ENCODE measurements at regions not wholly inside any gene's neighbourhood (a gene's known extent, or its start where the extent isn't known, plus 50 kb on each side); places are given as distances from the start of the nearest gene placed in this dataset.

GRCh38 chr1:91091812-91092211 lies 70.0 kb upstream of the ZNF644 start:
- ChIA-PET CTCF (ENCODE audit: low intra/inter-chr PET ratio) (no interaction called here), POLR2A (interaction anchor here (0.6 kb wide), 1 partner anchor 189 kb away, joined by 3 read pairs; no protein-coding TSS in a partner anchor)
- Histone ChIP-seq H3K9ac (ENCODE audit: insufficient read depth in 1 of 2, low read depth in 2 of 2, low read length in 2 of 2) (no peak overlapping the region), H2AFZ (ENCODE audit: low read depth, low read length) (no peak overlapping the region), H3K27me3 (ENCODE audit: control insufficient read depth in 2 of 2, insufficient read depth in 2 of 2, low read length in 2 of 2) (no peaks in the 10 kb centered on the region), H4K20me1 (replicated peaks; ENCODE audit: control insufficient read depth, insufficient read depth, low read length) (no peaks in the 10 kb centered on the region), H3K4me3 (no peak overlapping the region), H3K4me1 (replicated peaks in 1 of 2; ENCODE audit: control insufficient read depth in 2 of 2, insufficient read depth in 2 of 2, low read length in 2 of 2) (no peaks in the 10 kb centered on the region), H3K9me3 (replicated peaks; ENCODE audit: control insufficient read depth, insufficient read depth, low read depth, low read length) (no peaks in the 10 kb centered on the region), H3K27ac (ENCODE audit: extremely low read depth, low read depth, low read length) (no peak overlapping the region), H3K4me2 (ENCODE audit: insufficient read depth, low read length) (no peak overlapping the region), H3K9me1 (ENCODE audit: control insufficient read depth, insufficient read depth, low read length) (no peaks in the 10 kb centered on the region), H3K79me2 (ENCODE audit: control insufficient read depth, insufficient read depth, low read length) (no peaks in the 10 kb centered on the region), H3K36me3 (ENCODE audit: control insufficient read depth, insufficient read depth, low read length) (no peaks in the 10 kb centered on the region)
- in situ Hi-C loops (cut with MboI): no loop called here
- FAIRE-seq (no peak), DNase-seq (ENCODE audit: extremely low read depth in 1 of 4, low spot score in 3 of 4) (no peak), ATAC-seq (no peak)
- intact Hi-C loops (cut with micrococcal nuclease): no loop called here
- WGBS (ENCODE audit: insufficient coverage, low coverage, missing lambda C conversion rate): 1% methylated on average over 7 of the region's 7 CpGs
- no peak for TF ChIP-seq IFI16 (CRISPR knock-in tag; IDR thresholded peaks at IDR 0.05)
- TF ChIP-seq, protein P1, sequence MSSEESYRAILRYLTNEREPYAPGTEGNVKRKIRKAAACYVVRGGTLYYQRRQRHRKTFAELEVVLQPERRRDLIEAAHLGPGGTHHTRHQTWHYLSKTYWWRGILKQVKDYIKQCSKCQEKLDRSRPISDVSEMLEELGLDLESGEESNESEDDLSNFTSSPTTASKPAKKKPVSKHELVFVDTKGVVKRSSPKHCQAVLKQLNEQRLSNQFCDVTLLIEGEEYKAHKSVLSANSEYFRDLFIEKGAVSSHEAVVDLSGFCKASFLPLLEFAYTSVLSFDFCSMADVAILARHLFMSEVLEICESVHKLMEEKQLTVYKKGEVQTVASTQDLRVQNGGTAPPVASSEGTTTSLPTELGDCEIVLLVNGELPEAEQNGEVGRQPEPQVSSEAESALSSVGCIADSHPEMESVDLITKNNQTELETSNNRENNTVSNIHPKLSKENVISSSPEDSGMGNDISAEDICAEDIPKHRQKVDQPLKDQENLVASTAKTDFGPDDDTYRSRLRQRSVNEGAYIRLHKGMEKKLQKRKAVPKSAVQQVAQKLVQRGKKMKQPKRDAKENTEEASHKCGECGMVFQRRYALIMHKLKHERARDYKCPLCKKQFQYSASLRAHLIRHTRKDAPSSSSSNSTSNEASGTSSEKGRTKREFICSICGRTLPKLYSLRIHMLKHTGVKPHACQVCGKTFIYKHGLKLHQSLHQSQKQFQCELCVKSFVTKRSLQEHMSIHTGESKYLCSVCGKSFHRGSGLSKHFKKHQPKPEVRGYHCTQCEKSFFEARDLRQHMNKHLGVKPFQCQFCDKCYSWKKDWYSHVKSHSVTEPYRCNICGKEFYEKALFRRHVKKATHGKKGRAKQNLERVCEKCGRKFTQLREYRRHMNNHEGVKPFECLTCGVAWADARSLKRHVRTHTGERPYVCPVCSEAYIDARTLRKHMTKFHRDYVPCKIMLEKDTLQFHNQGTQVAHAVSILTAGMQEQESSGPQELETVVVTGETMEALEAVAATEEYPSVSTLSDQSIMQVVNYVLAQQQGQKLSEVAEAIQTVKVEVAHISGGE (CRISPR knock-in tag; IDR thresholded peaks at IDR 0.05): no peak
- no peak for TF ChIP-seq ATF7 (IDR thresholded peaks at IDR 0.05)
- no peak for TF ChIP-seq ZBTB7A (IDR thresholded peaks at IDR 0.05; ENCODE audit: borderline replicate concordance, control insufficient read depth, low read depth, low read length)
- no peak for TF ChIP-seq ZNF41 (CRISPR knock-in tag; conservative IDR thresholded peaks at IDR 0.05)
- TF ChIP-seq, protein P2, sequence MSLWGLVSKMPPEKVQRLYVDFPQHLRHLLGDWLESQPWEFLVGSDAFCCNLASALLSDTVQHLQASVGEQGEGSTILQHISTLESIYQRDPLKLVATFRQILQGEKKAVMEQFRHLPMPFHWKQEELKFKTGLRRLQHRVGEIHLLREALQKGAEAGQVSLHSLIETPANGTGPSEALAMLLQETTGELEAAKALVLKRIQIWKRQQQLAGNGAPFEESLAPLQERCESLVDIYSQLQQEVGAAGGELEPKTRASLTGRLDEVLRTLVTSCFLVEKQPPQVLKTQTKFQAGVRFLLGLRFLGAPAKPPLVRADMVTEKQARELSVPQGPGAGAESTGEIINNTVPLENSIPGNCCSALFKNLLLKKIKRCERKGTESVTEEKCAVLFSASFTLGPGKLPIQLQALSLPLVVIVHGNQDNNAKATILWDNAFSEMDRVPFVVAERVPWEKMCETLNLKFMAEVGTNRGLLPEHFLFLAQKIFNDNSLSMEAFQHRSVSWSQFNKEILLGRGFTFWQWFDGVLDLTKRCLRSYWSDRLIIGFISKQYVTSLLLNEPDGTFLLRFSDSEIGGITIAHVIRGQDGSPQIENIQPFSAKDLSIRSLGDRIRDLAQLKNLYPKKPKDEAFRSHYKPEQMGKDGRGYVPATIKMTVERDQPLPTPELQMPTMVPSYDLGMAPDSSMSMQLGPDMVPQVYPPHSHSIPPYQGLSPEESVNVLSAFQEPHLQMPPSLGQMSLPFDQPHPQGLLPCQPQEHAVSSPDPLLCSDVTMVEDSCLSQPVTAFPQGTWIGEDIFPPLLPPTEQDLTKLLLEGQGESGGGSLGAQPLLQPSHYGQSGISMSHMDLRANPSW (CRISPR knock-in tag; IDR thresholded peaks at IDR 0.05): no peak
- TF ChIP-seq JUND (IDR thresholded peaks at IDR 0.05; ENCODE audit: borderline replicate concordance, low read depth, low read length): no peak
- TF ChIP-seq JUND (tag; IDR thresholded peaks at IDR 0.05; ENCODE audit: borderline replicate concordance, low read depth, low read length): no peak
- no peak for TF ChIP-seq EZH2 (IDR thresholded peaks at IDR 0.05; ENCODE audit: borderline replicate concordance, low read depth, low read length)
- no peak for TF ChIP-seq FOXA3 (CRISPR knock-in tag; conservative IDR thresholded peaks at IDR 0.05 in 1 of 2, IDR thresholded peaks at IDR 0.05 in 1 of 2)
- TF ChIP-seq, protein P3, sequence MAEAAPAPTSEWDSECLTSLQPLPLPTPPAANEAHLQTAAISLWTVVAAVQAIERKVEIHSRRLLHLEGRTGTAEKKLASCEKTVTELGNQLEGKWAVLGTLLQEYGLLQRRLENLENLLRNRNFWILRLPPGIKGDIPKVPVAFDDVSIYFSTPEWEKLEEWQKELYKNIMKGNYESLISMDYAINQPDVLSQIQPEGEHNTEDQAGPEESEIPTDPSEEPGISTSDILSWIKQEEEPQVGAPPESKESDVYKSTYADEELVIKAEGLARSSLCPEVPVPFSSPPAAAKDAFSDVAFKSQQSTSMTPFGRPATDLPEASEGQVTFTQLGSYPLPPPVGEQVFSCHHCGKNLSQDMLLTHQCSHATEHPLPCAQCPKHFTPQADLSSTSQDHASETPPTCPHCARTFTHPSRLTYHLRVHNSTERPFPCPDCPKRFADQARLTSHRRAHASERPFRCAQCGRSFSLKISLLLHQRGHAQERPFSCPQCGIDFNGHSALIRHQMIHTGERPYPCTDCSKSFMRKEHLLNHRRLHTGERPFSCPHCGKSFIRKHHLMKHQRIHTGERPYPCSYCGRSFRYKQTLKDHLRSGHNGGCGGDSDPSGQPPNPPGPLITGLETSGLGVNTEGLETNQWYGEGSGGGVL (CRISPR knock-in tag; IDR thresholded peaks at IDR 0.05): no peak
- TF ChIP-seq ARHGAP35 (IDR thresholded peaks at IDR 0.05; ENCODE audit: partially characterized antibody): no peak
- no peak for TF ChIP-seq TEAD2 (tag; IDR thresholded peaks at IDR 0.05)
- no peak for TF ChIP-seq MBD2 (IDR thresholded peaks at IDR 0.05; ENCODE audit: borderline replicate concordance, low read depth)
- BruUV-seq (replicated peaks): no TSS peak

All from K562 (cell line).